Psoas muscle (tissue), 7 donors: ENCODE measurements at regions not wholly inside any gene's neighbourhood (a gene's known extent, or its start where the extent isn't known, plus 50 kb on each side); places are given as distances from the start of the nearest gene placed in this dataset.

Source experiments
- ATAC-seq, 4 donors: fragments of 200-7000 bp; cut with Tn5 transposase; one replicate each; pipeline ENCODE4 v1.9.1; 2020; ENCODE audit warnings: moderate library complexity in 3 of 4, mild to moderate bottlenecking in 2 of 4
- DNase-seq, 2 donors: peaks; one replicate each; pipeline ENCODE4 v3.0.0-alpha.2; 2020
- H3K27ac ChIP-seq: fragments of 200-600 bp; one replicate; pipeline ENCODE4 v1.8.0; 2022
- H3K27me3 ChIP-seq, 3 donors: fragments of 200-600 bp in 1 of 3; one replicate each; pipeline versions ENCODE4 v1.6.1 to v1.8.0; 2013 to 2022; ENCODE audit warnings: low read length in 2 of 3, mild to moderate bottlenecking in 2 of 3, moderate library complexity in 1 of 3; ENCODE audit not compliant: insufficient read depth in 3 of 3
- H3K36me3 ChIP-seq, 2 donors: fragments of 200-600 bp in 1 of 2; one replicate each; pipeline versions ENCODE4 v1.6.1 to v1.8.0; 2013 to 2022; ENCODE audit warnings: low read depth in 1 of 2, mild to moderate bottlenecking in 1 of 2, moderate library complexity in 1 of 2; ENCODE audit not compliant: insufficient read depth in 1 of 2
- H3K4me1 ChIP-seq: fragments of 200-600 bp; one replicate; pipeline ENCODE4 v1.8.0; 2022
- H3K4me3 ChIP-seq: fragments of 200-600 bp; one replicate; pipeline ENCODE4 v1.8.0; 2022; ENCODE audit warnings: mild to moderate bottlenecking
- H3K9me3 ChIP-seq: fragments of 200-600 bp; one replicate; pipeline ENCODE4 v1.8.0; 2022
- CTCF ChIP-seq: fragments of 200-600 bp; IDR thresholded peaks from one replicate; pipeline ENCODE4 v1.8.0; 2022; ENCODE audit warnings: antibody characterized with exemption
- WGBS, 3 donors: extraction: QIAGEN DNeasy Blood & Tissue Kit; methylation state at CpG; one replicate each; pipeline versions ENCODE4 v1.1.6 to v1.1.7; 2013; 5-methylcytosine and 5-hydroxymethylcytosine counted together
- intact Hi-C, 2 donors: fragments of 100-400 bp; cut with DNase I; formaldehyde crosslinking; loops; one replicate each; pipeline versions ENCODE4 v1.11.0 to v1.14.2; 2022
- donor health status: healthy with polysubstance abuse.
- donor health status: DM: no; HTN: no; CAD: no; lungs with moderate emphysema.
- donor health status: Bipolar disorder and iron deficiency.
- donor health status: healthy.
- donor health status: DM: yes; HTN: yes; CAD: no.
- donor health status: DM: no; HTN: no; CAD: no.
- donor health status: DM: yes; HTN: yes; CAD: no.

- no peak overlapping the region for H3K4me3 ChIP-seq
- WGBS, 3 donors, result 44 to 70% (median 51%) methylated on average over 4 of the region's 4 CpGs
- no peak for ATAC-seq
- H3K27ac ChIP-seq, result no peak overlapping the region
- intact Hi-C loops, result no loop called here
- no peak for TF ChIP-seq CTCF
- H3K9me3 ChIP-seq, result peaks cover 9% of the 10 kb centered on the region
- H3K36me3 ChIP-seq, result no peaks in the 10 kb centered on the region
- H3K4me1 ChIP-seq, result no peaks in the 10 kb centered on the region
- DNase-seq, result no peak
- no peaks in the 10 kb centered on the region for H3K27me3 ChIP-seq
Observed at GRCh38 chr7:91759205-91759863, 121.2 kb downstream of the MTERF1 start.

GRCh38 chr7:91767820-91768219, 112.7 kb downstream of the MTERF1 start:
- Histone ChIP-seq H3K36me3 (no peaks in the 10 kb centered on the region), H3K4me1 (no peaks in the 10 kb centered on the region), H3K27me3 (no peaks in the 10 kb centered on the region), H3K27ac (no peak overlapping the region), H3K4me3 (no peak overlapping the region), H3K9me3 (peaks cover 17% of the 10 kb centered on the region)
- intact Hi-C loops, result no loop called here
- WGBS, 3 donors, result 80 to 84% (median 82%) methylated on average over 10 of the region's 10 CpGs
- ATAC-seq (no peak), DNase-seq (no peak)
- TF ChIP-seq CTCF, result no peak

- H3K27ac ChIP-seq, result no peak overlapping the region
- ATAC-seq (no peak), DNase-seq (no peak)
- H3K27me3 ChIP-seq, result no peaks in the 10 kb centered on the region
- no peak overlapping the region for H3K4me3 ChIP-seq
- no peak for TF ChIP-seq CTCF
- WGBS, 3 donors, result 42 to 78% (median 48%) methylated on average over 1 of the region's 1 CpG
- no peaks in the 10 kb centered on the region for H3K4me1 ChIP-seq
- intact Hi-C loops, result no loop called here
- no peaks in the 10 kb centered on the region for H3K36me3 ChIP-seq
- no peaks in the 10 kb centered on the region for H3K9me3 ChIP-seq
Observed at GRCh38 chr7:91771394-91771793, 109.1 kb downstream of the MTERF1 start.

GRCh38 chr7:91771921-91772815, 108.3 kb downstream of the MTERF1 start:
- Histone ChIP-seq H3K9me3 (no peaks in the 10 kb centered on the region), H3K36me3 (no peaks in the 10 kb centered on the region), H3K27ac (no peak overlapping the region), H3K27me3 (no peaks in the 10 kb centered on the region), H3K4me1 (no peaks in the 10 kb centered on the region), H3K4me3 (no peak overlapping the region)
- ATAC-seq (no peak), DNase-seq (no peak)
- WGBS, 3 donors, result 54 to 58% (median 57%) methylated on average over 4 of the region's 4 CpGs
- intact Hi-C loops, result no loop called here
- TF ChIP-seq CTCF, result no peak
